ENCODE measurements at regions not wholly inside any gene's neighbourhood (a gene's known extent, or its start where the extent isn't known, plus 50 kb on each side); places are given as distances from the start of the nearest gene placed in this dataset.
"Not testable (repeated sequence)": the region's sequence is repeated elsewhere in the genome, so short reads cannot be mapped to it uniquely, and the experiment has no call there.

DNA sequence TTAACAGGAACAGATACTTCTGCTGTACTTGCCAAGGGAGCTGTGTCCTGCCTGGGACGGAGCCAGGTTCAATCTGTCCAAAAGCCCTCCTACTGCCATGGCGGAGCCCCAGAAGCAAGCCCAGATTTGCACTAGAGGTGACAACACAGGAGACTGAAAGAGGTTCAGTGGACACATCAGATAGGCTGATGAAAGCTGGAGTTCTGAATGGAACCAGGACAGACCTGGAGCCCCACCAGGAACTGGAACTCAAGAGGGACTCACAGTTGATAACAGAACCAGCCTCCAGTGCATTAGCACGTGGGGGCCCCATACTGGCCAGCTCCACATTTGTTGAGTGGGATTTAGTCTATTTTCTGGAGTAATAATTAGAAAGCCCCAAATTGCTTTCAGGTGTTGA is 315.5 kb downstream of the ARRDC4 start:
- no peak for DNase-seq (ENCODE audit: low spot score)

DNA sequence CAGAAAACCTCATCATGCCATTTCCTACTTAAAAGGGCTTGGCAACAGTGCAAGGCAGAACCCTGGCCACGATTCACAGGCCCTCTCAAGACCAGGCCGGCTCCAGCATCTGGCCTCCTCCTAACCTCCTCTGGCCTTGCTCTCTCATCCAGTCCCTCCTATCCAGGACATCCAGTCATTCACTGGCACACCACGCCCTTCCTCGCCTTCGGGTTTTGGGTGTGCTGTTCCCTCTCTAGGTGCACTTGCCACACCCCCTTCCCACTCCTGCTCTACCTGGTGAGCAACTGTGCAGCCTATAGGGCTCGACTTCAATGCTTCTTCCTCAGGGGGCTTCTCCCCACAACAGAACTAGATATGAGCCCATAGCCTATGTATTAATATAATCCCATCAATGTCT is 317.1 kb downstream of the ARRDC4 start:
- no peak for DNase-seq (ENCODE audit: low spot score)

GRCh38 chr15:98280284-98280975 is 319.9 kb downstream of the ARRDC4 start:
- DNase-seq (ENCODE audit: low spot score) = no peak

DNA sequence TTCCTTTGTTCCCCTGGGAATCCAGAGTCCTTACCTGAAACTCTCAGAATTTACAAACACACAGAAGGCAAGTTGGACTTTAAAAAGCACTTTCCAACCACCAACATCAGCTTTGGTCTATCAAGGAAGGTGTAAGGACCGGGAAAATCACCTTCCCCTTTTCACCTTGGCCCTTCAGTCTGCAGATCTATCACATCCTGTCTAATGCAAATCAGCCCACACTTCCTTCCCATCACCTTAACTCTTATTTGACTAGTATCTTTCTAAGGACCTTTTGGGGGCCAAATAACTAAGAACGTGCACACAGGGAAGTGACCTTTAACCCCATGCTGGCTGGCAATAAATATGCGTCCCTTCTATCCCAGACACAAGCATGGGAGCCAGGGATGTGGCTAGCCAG is 320.6 kb downstream of the ARRDC4 start:
- no peak for DNase-seq (ENCODE audit: low spot score)

GRCh38 chr15:98282656-98283332 is 322.3 kb downstream of the ARRDC4 start:
- DNase-seq (ENCODE audit: low spot score) = no peak

DNA sequence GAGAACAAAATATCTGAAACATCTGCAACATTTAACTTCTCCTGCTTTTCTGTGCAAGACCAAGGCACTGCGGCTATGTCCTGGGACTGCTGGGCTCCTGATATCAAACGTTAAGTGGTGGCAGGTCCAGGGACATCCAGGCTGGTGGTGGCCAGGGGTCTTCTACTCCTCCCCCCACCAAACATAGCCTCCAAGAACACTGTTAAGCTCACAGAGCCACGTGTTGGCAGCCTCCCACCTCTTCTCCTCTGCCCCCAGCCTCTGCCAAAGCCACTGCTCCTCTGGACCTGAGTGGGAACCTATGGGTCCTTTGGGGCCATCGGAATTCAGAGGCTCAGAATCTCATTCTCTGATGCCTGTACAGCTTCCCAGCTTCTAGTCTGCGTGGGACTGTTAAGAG is 325.7 kb downstream of the ARRDC4 start:
- DNase-seq (ENCODE audit: low spot score) = no peak

DNA sequence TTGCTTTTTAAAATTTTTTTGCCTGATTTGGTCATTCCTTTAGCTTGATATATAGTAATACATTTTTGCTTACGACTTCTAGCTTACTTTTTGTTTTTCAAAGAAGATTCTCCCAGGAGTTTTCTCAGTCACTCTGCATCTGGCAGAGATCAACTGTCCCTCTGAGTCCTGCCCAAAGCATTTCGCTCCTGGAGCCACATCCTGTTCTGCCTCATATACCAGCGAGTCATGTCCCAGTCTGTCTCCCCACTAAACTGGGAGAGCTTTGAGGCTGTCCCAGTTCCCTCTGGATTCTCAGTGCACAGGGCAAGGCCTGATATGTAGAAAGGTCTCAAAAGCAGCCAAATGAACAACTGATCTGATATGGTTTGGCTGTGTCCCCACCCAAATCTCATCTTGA is 326.3 kb downstream of the ARRDC4 start:
- DNase-seq (ENCODE audit: low spot score) = no peak

- no peak for DNase-seq (ENCODE audit: low spot score)
Observed at GRCh38 chr15:98288091-98288590, 327.6 kb downstream of the ARRDC4 start.

- DNase-seq (ENCODE audit: low spot score) = no peak
Observed at GRCh38 chr15:98289747-98290146, 329.2 kb downstream of the ARRDC4 start.

DNA sequence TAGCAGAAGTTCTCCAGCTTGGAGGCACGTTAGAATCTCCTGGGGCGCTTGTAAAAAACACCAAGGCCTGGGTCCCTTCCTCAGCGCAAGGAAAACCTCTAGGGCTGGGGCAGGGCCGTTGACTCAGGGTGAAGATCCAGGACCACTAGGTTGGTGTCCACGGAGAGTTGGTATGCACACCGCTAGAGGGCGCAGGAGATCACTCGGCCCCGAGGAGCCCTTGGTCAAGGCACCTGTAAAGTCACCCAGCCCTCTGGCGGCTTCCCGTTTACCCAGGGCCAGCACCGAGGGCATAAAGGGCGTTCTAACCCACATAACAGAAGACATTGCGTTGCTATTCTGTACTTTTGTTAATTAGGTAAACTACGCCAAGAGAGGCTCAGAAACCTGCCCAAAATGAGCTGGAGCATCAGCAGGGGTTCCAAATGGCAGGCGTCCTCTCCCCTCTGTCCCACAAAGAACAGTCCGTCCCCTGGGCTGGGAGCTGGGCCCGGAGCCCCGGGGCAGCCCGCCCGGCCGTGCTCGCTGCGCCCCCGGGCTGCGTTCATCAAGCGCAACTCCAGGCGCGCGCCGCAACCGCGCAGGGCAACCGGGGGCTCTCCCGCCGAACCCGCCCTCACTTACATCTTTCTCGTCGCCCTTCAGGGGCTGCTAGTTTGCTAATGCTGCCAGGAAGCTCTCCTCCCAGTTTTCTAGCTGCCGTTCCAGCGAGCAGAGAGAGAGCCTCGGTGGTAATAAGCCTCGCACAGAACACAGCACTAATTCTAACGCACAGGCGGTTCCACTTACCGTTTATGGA is 332.1 kb downstream of the ARRDC4 start:
- DNase-seq (ENCODE audit: low spot score) = no peak

DNA sequence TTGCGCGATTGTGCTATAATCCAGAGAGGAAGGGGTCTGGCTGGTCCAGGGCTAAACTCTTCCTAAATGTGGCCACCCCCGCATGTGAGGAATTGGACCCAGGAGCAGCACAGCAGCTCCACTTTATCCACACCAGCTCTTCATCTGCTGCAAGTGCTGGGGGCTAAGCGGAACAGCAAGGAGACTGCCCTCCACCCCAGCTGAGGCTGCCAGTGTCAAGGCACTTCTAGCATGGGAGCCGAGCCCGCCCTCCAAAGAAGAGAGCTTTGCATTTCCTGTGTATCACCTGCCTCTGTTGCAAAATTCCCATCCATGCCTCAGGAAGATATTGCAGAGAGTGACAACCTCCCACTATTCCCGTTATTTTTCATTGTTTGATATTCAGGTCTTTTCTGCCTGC is 333.6 kb downstream of the ARRDC4 start:
- no peak for DNase-seq (ENCODE audit: low spot score)

- DNase-seq (ENCODE audit: low spot score) = not testable (repeated sequence)
Observed at GRCh38 chr15:98295101-98295759, 334.7 kb downstream of the ARRDC4 start.

DNA sequence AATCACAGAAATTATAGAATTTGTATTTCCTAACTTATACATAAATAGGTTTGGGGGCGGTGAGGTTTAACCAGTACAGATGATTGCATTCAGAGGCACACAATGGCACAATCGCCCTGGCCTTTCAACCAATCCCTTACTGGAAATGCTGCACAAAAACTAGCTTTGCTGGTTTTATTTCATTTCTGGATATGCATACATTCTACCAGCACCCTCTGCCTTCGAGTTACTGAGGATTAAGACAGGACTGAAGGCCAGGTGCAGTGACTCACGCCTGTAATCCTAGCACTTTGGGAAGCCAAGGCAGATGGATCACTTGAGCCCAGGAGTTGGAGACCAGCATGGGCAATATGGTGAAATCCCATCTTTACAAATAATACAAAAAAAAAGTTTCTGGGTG is 336.1 kb downstream of the ARRDC4 start:
- no peak for DNase-seq (ENCODE audit: low spot score)

GRCh38 chr15:98304371-98304770 is 343.9 kb downstream of the ARRDC4 start:
- no peak for DNase-seq (ENCODE audit: low spot score)

- DNase-seq (ENCODE audit: low spot score) = no peak
Observed at GRCh38 chr15:98308117-98308516, 340.2 kb upstream of the IGF1R start.

DNA sequence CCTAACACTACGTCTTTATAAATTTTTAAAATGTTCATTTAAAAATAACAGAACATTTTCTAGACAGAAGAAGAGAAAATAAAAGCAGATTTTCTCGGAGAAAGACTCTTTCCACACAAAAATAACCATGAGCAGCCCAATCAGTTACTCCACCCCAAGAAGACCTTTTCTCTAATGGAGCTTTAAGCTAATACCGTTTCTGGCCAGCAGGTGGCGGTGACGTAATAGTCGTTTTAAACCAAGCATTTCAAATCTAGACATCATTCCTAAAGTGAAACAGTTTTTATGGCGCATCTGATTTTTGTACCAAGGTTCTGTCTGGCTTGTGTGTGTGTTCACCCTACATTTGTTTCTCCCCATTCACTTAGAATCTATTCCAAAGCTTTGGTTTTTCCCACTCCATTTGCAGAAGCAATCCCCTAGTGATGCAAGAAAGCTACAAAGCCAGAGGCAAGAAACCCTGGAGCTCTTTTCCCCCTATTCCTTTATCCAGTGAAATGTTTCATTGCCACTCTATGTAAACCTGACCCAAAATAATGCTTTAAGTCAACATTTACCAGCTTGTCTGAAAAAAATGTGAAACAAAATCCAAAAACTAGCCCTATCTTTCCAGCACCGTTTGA is 336.7 kb upstream of the IGF1R start:
- DNase-seq (ENCODE audit: low spot score) = peak; percentile 73

DNA sequence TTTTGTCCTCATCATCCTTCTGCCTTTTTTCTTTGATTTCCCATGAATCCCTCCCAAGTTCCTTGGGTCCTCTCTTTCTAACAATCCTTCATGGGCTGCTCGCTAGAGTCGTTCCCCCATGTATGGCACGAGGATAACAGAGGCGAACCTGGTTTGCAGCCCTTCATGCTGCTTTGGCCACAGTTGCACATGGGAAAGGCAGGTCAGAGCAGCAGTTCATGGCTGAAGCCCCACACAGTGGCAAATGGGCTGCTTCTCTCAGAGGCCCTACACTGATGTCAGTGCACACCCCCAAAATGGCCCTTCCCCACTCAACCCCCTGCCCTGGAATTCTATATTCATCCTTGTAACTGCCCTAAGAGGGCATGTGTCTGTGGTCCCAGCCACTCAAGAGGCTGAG is 335.4 kb upstream of the IGF1R start:
- DNase-seq (ENCODE audit: low spot score) = no peak

DNA sequence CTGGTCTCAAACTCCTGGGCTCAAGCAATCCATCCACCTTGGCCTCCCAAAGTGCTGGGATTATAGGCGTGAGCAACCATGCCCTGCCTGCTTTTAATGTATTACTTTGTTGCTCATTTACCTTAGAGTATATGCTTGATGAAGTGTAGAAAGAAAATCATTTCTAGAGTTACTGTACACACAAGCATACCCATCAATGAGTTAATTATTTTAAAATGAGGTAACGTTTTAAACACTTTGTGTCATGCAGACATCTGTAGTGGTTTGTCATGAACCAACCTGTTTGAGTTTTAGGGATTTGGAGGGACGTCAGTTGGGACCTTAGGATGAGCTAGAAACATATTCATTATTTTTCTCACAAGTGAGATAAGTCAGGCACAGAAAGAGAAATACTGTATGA is 332.4 kb upstream of the IGF1R start:
- DNase-seq (ENCODE audit: low spot score) = no peak

- DNase-seq (ENCODE audit: low spot score) = no peak
Observed at GRCh38 chr15:98321896-98322295, 326.4 kb upstream of the IGF1R start.

DNA sequence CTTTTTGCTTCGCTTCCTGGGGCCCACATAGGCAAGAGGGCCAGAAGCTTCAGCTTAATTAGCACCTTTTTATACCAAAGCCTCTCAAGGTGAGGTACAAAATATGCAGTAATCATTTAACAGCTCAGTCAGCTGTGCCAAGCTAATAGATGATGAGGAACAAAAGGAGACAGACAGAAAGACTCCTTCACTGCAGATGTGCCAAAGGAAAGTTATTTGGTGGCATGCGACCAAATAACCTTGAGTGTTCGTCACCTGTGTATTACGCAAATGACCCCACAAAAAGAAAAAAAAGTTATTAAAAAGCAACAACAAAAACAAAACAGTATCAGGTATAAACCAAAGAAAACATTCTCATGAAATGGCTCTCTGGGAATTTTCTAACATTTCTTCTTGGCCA is 325.8 kb upstream of the IGF1R start:
- no peak for DNase-seq (ENCODE audit: low spot score)

GRCh38 chr15:98324341-98324970 is 323.9 kb upstream of the IGF1R start:
- no peak for DNase-seq (ENCODE audit: low spot score)
